ENCODE measurements at regions not wholly inside any gene's neighbourhood (a gene's known extent, or its start where the extent isn't known, plus 50 kb on each side); places are given as distances from the start of the nearest gene placed in this dataset.

- H3K27me3 Mint-ChIP-seq = no peaks in the 10 kb centered on the region
- no peaks in the 10 kb centered on the region for H3K36me3 Mint-ChIP-seq (ENCODE audit: insufficient read depth)
Measured at GRCh38 chr1:73564294-73564693, 633.7 kb downstream of the LRRIQ3 start.

GRCh38 chr1:73556270-73556669 is 641.7 kb downstream of the LRRIQ3 start:
- H3K27ac Mint-ChIP-seq = no peak overlapping the region
- H3K4me1 Mint-ChIP-seq (ENCODE audit: low read depth) = no peaks in the 10 kb centered on the region
- DNase-seq (ENCODE audit: low spot score, unreplicated experiment) = no peak
- H3K9me3 Mint-ChIP-seq (ENCODE audit: low read depth) = peaks cover 13% of the 10 kb centered on the region
- H3K36me3 Mint-ChIP-seq (ENCODE audit: insufficient read depth) = no peaks in the 10 kb centered on the region
- TF ChIP-seq CTCF (IDR thresholded peaks at IDR 0.05; ENCODE audit: unreplicated experiment) = no peak
- H3K27me3 Mint-ChIP-seq = no peaks in the 10 kb centered on the region
- H3K4me3 Mint-ChIP-seq (ENCODE audit: low read depth) = no peak overlapping the region

More at GRCh38 chr1:73564294-73564693, 633.7 kb downstream of the LRRIQ3 start:
- Mint-ChIP-seq H3K27ac (no peak overlapping the region), H3K4me1 (ENCODE audit: low read depth) (no peaks in the 10 kb centered on the region), H3K9me3 (ENCODE audit: low read depth) (peaks cover 20% of the 10 kb centered on the region), H3K4me3 (ENCODE audit: low read depth) (no peak overlapping the region)
- DNase-seq (ENCODE audit: low spot score, unreplicated experiment) = no peak
- TF ChIP-seq CTCF (IDR thresholded peaks at IDR 0.05; ENCODE audit: unreplicated experiment) = no peak

DNA sequence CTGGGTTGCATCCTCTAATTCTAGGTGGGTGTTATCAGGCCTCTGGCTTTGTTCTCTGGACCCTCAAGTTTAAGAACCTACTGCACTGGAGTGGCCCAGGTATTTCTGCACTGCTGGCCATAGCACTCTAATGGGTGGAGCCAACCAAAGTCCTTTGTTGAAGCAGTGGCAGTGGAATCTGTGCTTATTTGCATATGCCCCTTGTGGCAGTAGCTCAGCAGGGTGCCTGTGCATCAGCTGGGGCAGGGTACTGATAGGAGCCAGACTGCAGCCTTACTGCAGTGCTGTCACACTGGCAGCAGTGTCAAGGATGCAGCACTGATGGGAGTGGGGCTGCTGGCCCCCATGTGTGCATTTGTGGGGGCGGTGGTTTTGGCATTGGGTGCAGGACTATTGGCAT is 660.6 kb downstream of the LRRIQ3 start:
- no peak overlapping the region for H3K27ac Mint-ChIP-seq
- H3K27me3 Mint-ChIP-seq = no peaks in the 10 kb centered on the region
- no peaks in the 10 kb centered on the region for H3K36me3 Mint-ChIP-seq (ENCODE audit: insufficient read depth)
- no peak for TF ChIP-seq CTCF (IDR thresholded peaks at IDR 0.05; ENCODE audit: unreplicated experiment)
- peaks cover 19% of the 10 kb centered on the region for H3K9me3 Mint-ChIP-seq (ENCODE audit: low read depth)
- no peaks in the 10 kb centered on the region for H3K4me1 Mint-ChIP-seq (ENCODE audit: low read depth)
- no peak overlapping the region for H3K4me3 Mint-ChIP-seq (ENCODE audit: low read depth)
- no peak for DNase-seq (ENCODE audit: low spot score, unreplicated experiment)

- TF ChIP-seq CTCF (IDR thresholded peaks at IDR 0.05; ENCODE audit: unreplicated experiment) = no peak
- H3K27me3 Mint-ChIP-seq = no peaks in the 10 kb centered on the region
- H3K36me3 Mint-ChIP-seq (ENCODE audit: insufficient read depth) = no peaks in the 10 kb centered on the region
- H3K9me3 Mint-ChIP-seq (ENCODE audit: low read depth) = no peaks in the 10 kb centered on the region
- no peak overlapping the region for H3K27ac Mint-ChIP-seq
- H3K4me1 Mint-ChIP-seq (ENCODE audit: low read depth) = peaks cover 3% of the 10 kb centered on the region
- H3K4me3 Mint-ChIP-seq (ENCODE audit: low read depth) = no peak overlapping the region
- no peak for DNase-seq (ENCODE audit: low spot score, unreplicated experiment)
Measured at GRCh38 chr1:73517603-73518191, 680.3 kb downstream of the LRRIQ3 start.

DNA sequence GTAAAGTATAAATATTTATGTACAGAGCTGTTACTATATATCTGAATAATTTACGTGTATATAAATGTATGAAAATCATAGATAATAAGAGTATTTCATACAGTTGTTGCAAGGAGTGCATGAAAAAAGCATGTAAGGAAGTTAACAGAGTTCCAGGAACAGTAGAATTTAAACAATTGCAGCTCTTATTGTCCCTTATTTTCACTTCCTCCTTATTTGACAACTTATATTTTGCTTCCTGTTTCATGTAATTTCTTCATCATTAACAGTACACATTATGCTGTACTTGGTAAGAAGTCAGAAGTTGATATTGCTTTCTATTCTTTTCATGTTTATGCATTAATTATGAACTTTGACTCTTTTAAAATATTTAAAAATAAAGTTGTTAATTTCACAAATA is 681.5 kb downstream of the LRRIQ3 start:
- TF ChIP-seq CTCF (IDR thresholded peaks at IDR 0.05; ENCODE audit: unreplicated experiment) = no peak
- H3K27ac Mint-ChIP-seq = no peak overlapping the region
- no peaks in the 10 kb centered on the region for H3K27me3 Mint-ChIP-seq
- H3K9me3 Mint-ChIP-seq (ENCODE audit: low read depth) = no peaks in the 10 kb centered on the region
- H3K4me1 Mint-ChIP-seq (ENCODE audit: low read depth) = peaks cover 2% of the 10 kb centered on the region
- H3K4me3 Mint-ChIP-seq (ENCODE audit: low read depth) = no peak overlapping the region
- H3K36me3 Mint-ChIP-seq (ENCODE audit: insufficient read depth) = no peaks in the 10 kb centered on the region
- DNase-seq (ENCODE audit: low spot score, unreplicated experiment) = no peak
